ENCODE measurements at regions not wholly inside any gene's neighbourhood (a gene's known extent, or its start where the extent isn't known, plus 50 kb on each side); places are given as distances from the start of the nearest gene placed in this dataset.

- DNase-seq = no peak
These were observed 411.5 kb upstream of the SMIM21 start for GRCh38 chr18:75839041-75839440.

GRCh38 chr18:75837316-75837715 is 409.8 kb upstream of the SMIM21 start:
- no peak for DNase-seq

GRCh38 chr18:75836516-75836915 is 409.0 kb upstream of the SMIM21 start:
- no peak for DNase-seq

GRCh38 chr18:75831960-75832359 is 404.5 kb upstream of the SMIM21 start:
- no peak for DNase-seq

DNA sequence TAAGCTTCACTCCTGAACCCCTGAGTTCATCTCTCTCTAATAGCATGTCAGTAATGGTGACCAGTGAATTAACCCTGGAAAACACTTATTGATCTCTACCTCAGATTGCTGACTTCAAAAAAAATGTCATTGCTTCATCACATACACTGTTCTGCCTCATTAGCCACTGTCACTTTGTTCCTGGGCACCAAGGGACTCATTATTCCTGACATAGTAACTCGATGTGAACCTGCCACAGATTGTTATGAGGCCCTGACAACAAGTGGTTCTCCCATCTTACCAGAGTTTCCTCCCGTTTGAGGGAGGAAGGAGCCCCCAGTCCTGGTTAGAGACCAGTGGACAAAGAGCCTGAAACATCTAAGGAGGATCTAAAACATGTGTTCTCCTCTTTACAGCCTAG is 403.3 kb upstream of the SMIM21 start:
- DNase-seq = no peak

DNA sequence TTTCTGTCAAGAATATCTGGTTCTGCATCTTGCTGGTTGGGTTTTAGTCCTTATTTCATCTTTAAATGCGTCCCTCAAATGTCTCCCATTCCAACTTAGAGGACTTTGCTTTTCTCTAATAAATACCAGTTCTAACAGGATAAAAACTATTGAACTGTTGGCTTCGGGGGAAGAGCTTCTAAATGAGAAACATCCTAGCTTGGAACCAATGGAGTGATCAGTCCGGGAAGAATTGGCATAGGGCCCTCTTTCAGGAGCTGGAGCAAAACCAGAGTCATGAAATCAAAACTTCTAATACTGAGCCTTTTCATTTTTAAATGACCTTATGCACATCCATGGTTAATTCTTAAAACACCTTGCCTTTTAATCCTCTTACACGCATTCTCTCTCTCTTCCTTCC is 401.6 kb upstream of the SMIM21 start:
- no peak for DNase-seq

- no peak for DNase-seq
These were observed 400.9 kb upstream of the SMIM21 start for GRCh38 chr18:75828379-75828778.

DNA sequence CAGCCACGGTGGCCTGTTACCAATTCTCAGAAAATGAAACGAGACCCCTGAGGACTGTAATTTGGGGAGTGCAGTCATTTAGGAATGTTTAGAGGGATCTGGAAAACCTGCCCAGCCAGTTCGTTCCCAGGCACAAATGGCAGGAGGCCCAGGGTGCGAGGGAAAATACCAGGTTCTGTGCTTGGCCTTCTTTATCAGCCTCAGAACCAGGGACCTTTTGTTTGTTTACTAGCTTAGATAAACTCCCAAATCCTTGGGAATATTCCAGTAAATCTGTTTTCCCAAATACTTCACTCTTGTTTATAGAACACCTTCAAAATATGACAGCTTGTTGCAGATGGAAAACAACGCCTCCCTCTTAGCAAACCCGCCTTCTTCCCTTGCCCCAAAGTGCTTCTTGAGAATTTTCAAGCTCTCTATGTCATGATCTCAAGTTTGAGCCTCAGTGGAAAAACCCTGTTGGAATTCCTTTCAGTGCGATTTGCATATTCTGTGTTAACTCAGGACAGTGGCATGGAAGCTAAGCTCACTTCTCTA is 400.3 kb upstream of the SMIM21 start:
- no peak for DNase-seq

GRCh38 chr18:75824661-75825060 is 397.2 kb upstream of the SMIM21 start:
- DNase-seq = no peak

- DNase-seq = no peak
These were observed 396.0 kb upstream of the SMIM21 start for GRCh38 chr18:75823471-75823870.

DNA sequence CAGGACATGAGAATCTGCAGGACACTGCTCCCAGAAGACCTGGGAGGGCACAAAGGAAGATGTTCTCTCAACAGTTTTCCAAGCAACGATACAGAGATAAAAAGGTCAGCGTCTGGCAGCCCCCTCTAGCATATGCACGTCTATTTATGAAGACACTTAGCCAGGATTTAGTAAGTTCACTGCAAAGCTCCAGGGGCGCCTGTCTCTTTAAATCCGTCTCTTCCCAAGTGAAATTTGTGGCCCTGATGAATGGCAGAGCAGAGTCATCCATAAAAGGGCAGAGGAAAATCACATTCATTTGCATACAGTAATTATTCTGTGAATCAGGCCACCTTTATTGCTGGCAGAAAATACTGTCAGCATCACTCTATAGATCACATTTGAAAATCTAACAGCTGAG is 390.9 kb upstream of the SMIM21 start:
- DNase-seq = no peak

- no peak for DNase-seq
These were observed 388.3 kb upstream of the SMIM21 start for GRCh38 chr18:75815767-75816166.

- no peak for DNase-seq
These were observed 385.3 kb upstream of the SMIM21 start for GRCh38 chr18:75812761-75813160.

DNA sequence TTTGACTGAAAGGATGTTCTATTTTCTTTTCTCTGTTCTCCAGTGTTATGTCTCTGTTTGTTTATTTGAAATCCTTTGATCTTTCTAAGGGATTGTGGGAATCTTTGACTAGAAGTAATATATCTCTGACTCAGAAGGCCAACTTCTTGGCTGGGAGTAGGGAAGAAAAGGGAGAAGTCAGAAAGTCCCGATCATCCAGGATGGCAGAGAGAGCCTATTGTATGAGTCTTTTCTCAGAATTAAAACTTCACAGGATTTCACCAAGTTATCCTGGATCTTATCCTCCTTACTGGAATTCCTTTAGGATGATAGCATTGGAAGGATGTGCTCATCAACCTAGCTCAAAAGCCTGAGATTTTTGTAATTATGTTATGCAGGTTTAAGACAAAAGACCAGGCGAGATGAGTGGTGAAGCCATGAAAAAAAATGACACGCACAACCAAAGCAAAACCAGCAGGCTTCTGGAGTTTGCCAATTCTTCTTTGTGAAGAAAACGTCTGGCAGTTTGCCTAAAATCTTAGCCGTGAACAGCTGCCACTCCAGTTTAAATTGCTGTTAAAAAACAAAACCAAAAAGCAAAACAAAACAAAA is 383.6 kb upstream of the SMIM21 start:
- DNase-seq = no peak

GRCh38 chr18:75810516-75810915 is 383.0 kb upstream of the SMIM21 start:
- DNase-seq = no peak

- DNase-seq = no peak
These were observed 382.4 kb upstream of the SMIM21 start for GRCh38 chr18:75809926-75810255.

- DNase-seq = no peak
These were observed 381.8 kb upstream of the SMIM21 start for GRCh38 chr18:75809151-75809925.

DNA sequence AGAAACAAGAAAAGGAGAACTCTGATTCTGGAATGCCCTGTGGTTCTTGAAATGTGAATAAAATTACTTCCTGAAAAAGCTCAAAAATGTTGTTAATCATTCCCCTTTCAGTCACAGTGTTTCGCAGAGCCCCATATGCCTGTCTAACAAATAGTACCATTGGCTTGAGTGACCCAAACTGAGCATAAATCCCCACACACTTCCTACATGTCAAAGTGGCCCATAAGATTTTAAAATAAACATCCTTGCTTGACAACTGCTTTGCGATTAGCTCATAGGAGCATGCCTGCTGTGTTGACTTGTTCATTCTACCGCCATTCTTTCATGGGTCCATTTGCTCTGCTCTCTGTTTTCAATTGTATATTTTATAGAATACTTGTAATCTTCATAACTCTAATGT is 377.8 kb upstream of the SMIM21 start:
- DNase-seq = no peak

DNA sequence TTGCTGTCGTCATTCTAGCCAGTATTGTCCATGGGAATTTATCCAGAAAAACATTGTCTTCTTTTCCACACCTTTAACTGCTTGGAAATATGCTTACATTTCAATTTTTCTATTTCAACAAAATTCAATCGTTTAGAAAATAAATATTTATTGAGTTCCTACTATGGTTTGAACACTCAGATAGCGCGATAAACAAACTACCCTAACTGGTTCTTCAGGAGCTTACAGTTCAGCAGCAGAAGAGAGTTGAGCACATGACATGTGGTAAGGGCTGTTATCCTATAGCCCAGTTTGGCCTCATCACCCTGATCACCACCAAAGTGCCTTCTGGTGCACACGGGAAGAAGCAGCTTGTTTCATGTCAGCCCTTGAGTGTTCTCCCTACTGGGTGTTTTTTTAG is 375.2 kb upstream of the SMIM21 start:
- no peak for DNase-seq

GRCh38 chr18:75801178-75801577 is 373.7 kb upstream of the SMIM21 start:
- DNase-seq = no peak

- DNase-seq = no peak
These were observed 372.8 kb upstream of the SMIM21 start for GRCh38 chr18:75800331-75800648.

- DNase-seq = no peak
These were observed 372.2 kb upstream of the SMIM21 start for GRCh38 chr18:75799449-75800330.

DNA sequence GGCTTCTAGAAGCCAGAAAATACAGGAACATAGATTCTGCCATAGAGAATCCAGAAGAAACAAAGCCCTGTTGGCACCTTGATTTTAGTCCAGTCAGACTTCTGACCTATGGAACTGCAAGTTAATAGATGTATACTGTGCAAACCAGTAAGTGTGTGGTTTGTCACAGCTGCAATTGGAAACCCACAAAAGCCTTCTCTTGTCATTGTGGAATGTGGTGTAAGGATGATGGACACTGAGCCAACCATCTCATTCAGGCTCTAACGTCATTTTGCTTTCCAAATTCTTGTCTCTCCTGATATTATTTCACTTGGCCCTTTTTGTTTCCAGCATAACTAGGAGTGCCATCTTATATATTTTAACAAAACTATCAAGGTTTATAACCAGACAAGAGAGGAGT is 369.5 kb upstream of the SMIM21 start:
- DNase-seq = no peak

GRCh38 chr18:75790796-75791195 is 363.3 kb upstream of the SMIM21 start:
- no peak for DNase-seq
